Right atrium auricular region (tissue), 2 donors: ENCODE measurements at regions not wholly inside any gene's neighbourhood (a gene's known extent, or its start where the extent isn't known, plus 50 kb on each side); places are given as distances from the start of the nearest gene placed in this dataset.

ENCODE experiments used
- DNase-seq: peaks from one replicate; pipeline ENCODE4 v3.0.0-alpha.2; 2019; ENCODE audit warnings: low spot score
- H3K27ac ChIP-seq, 2 donors: fragments of 200-600 bp; sonication (generic); 1 replicate in 1 of 2; 2 replicates in 1 of 2; pipeline ENCODE4 v1.5.1; 2016 to 2019
- H3K27me3 ChIP-seq, 2 donors: fragments of 200-600 bp; sonication (generic); one replicate each; pipeline versions ENCODE4 v1.5.1 to v1.6.0; 2017 to 2019
- H3K36me3 ChIP-seq: fragments of 200-600 bp; sonication (generic); one replicate; pipeline ENCODE4 v1.5.1; 2016
- H3K4me1 ChIP-seq, 2 donors: fragments of 200-600 bp; sonication (generic); one replicate each; pipeline versions ENCODE4 v1.5.1 to v1.6.0; 2017 to 2019
- H3K4me3 ChIP-seq, 2 donors: fragments of 200-600 bp; sonication (generic); 1 replicate in 1 of 2; 2 replicates in 1 of 2; pipeline ENCODE4 v1.5.1; 2017 to 2019; ENCODE audit warnings: mild to moderate bottlenecking in 1 of 2, moderate library complexity in 1 of 2
- H3K9me3 ChIP-seq, 2 donors: fragments of 200-600 bp; sonication (generic); one replicate each; pipeline ENCODE4 v1.5.1; 2019
- TF ChIP-seq, protein P1 (sequence below), 2 donors: fragments of 200-600 bp; sonication (generic); IDR thresholded peaks; one replicate each; pipeline ENCODE4 v1.5.1; 2019; ENCODE audit warnings: antibody characterized with exemption in 2 of 2

DNA sequence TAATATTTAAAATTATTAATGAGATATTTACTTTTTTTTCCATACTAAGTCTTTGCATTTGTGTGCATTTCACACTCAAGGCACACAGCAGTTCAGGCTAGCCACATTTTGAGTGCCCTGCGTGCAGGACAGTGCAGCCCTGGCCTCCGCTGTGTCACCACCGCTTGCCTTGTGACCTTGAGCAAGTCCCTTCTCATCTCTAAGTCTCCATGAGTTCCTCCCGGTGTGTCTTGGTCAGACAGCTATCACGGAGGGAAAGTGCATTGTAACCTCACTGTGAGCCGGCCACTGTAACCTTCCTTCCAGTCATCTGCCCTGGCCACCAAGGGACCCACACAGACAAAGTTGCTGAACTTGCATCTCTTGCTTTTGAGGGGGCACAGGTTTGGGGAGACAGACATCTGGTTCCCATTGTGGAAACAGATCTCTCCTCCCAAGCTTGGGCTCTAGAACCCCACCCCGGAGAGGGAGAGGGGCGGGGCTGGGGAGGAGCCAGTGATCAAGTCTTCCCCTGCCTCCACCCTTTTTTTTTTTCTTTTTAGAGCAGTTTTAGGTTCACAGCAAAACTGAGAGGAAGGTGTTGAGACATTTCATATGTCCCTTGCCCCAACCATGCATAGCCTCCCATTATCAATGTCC, 96.8 kb downstream of the C9orf50 start:
- H3K27ac ChIP-seq = no peak overlapping the region
- no peaks in the 10 kb centered on the region for H3K27me3 ChIP-seq
- H3K4me3 ChIP-seq = no peak overlapping the region
- DNase-seq = no peak
- no peaks in the 10 kb centered on the region for H3K9me3 ChIP-seq
- TF ChIP-seq, protein P1, sequence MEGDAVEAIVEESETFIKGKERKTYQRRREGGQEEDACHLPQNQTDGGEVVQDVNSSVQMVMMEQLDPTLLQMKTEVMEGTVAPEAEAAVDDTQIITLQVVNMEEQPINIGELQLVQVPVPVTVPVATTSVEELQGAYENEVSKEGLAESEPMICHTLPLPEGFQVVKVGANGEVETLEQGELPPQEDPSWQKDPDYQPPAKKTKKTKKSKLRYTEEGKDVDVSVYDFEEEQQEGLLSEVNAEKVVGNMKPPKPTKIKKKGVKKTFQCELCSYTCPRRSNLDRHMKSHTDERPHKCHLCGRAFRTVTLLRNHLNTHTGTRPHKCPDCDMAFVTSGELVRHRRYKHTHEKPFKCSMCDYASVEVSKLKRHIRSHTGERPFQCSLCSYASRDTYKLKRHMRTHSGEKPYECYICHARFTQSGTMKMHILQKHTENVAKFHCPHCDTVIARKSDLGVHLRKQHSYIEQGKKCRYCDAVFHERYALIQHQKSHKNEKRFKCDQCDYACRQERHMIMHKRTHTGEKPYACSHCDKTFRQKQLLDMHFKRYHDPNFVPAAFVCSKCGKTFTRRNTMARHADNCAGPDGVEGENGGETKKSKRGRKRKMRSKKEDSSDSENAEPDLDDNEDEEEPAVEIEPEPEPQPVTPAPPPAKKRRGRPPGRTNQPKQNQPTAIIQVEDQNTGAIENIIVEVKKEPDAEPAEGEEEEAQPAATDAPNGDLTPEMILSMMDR (IDR thresholded peaks at IDR 0.05) = no peak
- H3K4me1 ChIP-seq = no peaks in the 10 kb centered on the region
- H3K36me3 ChIP-seq = no peaks in the 10 kb centered on the region

DNA sequence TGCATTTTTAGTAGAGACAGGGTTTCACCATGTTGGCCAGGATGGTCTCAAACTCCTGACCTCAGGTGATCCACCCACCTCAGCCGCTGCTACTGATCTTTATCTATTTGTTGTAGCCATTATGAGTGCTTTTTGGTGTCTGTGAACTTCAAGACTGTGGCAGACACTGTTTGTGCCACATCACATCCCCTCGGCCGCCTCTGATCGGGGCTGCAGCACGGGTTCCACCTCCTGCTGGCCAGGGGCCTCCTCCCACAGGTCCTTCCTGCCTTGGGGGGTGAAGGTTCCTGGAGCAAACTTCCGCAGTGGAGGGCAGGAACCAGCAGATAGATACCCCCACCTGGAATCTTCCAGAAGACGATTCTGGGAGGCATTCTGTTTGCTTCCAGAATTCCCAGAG, 98.5 kb downstream of the C9orf50 start:
- Histone ChIP-seq H3K4me1 (no peaks in the 10 kb centered on the region), H3K27ac (no peak overlapping the region), H3K27me3 (no peaks in the 10 kb centered on the region), H3K9me3 (peaks cover 0 to 13% of the 10 kb centered on the region in 2 donors), H3K4me3 (no peak overlapping the region), H3K36me3 (no peaks in the 10 kb centered on the region)
- TF ChIP-seq, protein P1 (IDR thresholded peaks at IDR 0.05) = no peak
- DNase-seq = no peak

DNA sequence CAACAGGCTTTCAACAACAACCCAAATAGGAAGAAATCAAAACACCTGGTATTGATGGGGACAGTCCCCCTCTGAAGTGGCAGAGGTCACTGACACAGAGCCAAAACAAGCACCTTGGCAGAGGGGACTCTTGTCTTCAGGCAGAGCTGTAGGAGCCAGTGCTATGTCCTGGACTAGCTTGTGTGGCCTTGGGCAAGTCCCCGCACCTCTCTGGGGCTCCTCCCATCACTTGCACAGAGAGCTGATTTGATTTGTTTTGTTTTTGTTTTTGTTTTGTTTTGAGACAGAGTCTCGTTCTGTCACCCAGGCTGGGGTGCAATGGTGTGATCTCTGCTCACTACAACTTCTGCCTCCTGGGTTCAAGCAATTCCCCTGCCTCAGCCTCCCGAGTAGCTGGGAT, 100.8 kb downstream of the C9orf50 start:
- Histone ChIP-seq H3K4me3 (no peak overlapping the region), H3K4me1 (no peaks in the 10 kb centered on the region), H3K9me3 (peaks cover 0 to 13% of the 10 kb centered on the region in 2 donors), H3K27me3 (no peaks in the 10 kb centered on the region), H3K36me3 (no peaks in the 10 kb centered on the region), H3K27ac (no peak overlapping the region)
- TF ChIP-seq, protein P1 (IDR thresholded peaks at IDR 0.05) = no peak
- DNase-seq = no peak

DNA sequence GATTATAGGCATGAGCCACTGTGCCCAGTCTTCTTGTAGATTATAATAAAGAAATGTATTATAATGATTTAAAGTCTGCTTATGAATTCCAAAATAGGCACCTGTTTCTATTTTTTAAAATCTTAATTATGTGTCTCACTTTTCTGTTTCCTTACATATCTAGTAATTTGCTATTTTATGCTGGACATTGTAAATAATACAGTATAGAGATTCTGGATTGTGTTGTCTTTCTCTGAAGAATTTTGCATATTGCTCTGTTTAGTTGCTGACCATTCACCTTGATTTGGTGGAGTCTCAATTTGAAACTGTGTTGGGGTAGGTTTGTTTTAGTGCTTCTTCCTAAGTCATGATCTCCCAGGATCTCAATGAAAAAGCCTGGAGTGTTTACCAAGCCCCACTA, 102.8 kb downstream of the C9orf50 start:
- Histone ChIP-seq H3K9me3 (peaks cover 0 to 22% of the 10 kb centered on the region in 2 donors), H3K36me3 (no peaks in the 10 kb centered on the region), H3K4me3 (no peak overlapping the region), H3K27ac (no peak overlapping the region), H3K4me1 (no peaks in the 10 kb centered on the region), H3K27me3 (no peaks in the 10 kb centered on the region)
- DNase-seq = no peak
- TF ChIP-seq, protein P1 (IDR thresholded peaks at IDR 0.05) = no peak

DNA sequence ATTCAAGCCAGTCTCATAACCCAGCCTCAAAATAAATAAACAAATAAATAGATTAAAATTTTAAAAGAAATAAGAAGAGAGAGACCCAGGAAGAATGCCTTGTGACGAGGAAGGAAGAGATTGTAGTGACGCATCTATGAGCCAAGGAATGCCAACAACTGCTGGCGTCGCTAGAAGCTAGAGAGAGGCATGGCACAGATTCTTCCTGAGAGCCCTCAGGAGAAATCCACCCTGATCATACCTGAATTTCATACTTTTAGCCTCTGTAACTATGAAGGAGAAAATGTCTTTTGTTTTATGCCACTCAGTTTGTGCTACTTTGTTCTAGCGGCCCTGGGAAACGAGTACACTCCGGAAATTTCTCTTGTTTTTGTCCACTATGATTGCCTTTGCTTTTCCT, 103.9 kb downstream of the C9orf50 start:
- TF ChIP-seq, protein P1 (IDR thresholded peaks at IDR 0.05) = no peak

DNA sequence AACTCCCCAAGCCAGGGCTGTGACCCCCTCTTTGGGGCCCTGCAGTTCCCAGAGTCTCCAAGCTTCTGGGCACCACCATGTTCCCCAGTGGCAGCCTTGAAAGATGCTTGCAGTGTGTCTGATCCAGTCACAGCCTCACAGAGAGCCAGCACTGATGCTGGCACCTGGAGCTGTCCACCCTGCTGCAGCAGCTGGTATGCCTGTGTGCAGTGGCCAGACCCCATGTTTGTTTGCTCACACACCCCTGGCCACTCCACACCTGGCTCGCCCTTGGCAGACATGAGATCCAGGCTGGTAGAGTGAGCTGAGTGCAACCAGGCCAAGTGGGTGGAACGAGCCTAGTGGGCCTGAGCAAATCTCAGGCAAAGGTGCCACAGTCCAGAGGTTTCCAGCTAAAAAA, 106.0 kb downstream of the C9orf50 start:
- no peak for DNase-seq
- Histone ChIP-seq H3K27ac (no peak overlapping the region), H3K4me3 (no peak overlapping the region), H3K9me3 (peaks cover 0 to 27% of the 10 kb centered on the region in 2 donors), H3K36me3 (no peaks in the 10 kb centered on the region), H3K4me1 (no peaks in the 10 kb centered on the region), H3K27me3 (no peaks in the 10 kb centered on the region)
- TF ChIP-seq, protein P1 (IDR thresholded peaks at IDR 0.05) = no peak

More for the DNA sequence above, 103.9 kb downstream of the C9orf50 start:
- H3K4me3 ChIP-seq = no peak overlapping the region
- no peak overlapping the region for H3K27ac ChIP-seq
- no peaks in the 10 kb centered on the region for H3K4me1 ChIP-seq
- DNase-seq = no peak
- no peaks in the 10 kb centered on the region for H3K36me3 ChIP-seq
- H3K27me3 ChIP-seq = no peaks in the 10 kb centered on the region
- peaks cover 0 to 27% of the 10 kb centered on the region in 2 donors for H3K9me3 ChIP-seq
